HT-29 (cell line): ENCODE measurements at regions not wholly inside any gene's neighbourhood (a gene's known extent, or its start where the extent isn't known, plus 50 kb on each side); places are given as distances from the start of the nearest gene placed in this dataset.

Experiments
- DNase-seq: peaks from one replicate; pipeline ENCODE4 v3.0.0-alpha.2; 2015; ENCODE audit warnings: low spot score

DNA sequence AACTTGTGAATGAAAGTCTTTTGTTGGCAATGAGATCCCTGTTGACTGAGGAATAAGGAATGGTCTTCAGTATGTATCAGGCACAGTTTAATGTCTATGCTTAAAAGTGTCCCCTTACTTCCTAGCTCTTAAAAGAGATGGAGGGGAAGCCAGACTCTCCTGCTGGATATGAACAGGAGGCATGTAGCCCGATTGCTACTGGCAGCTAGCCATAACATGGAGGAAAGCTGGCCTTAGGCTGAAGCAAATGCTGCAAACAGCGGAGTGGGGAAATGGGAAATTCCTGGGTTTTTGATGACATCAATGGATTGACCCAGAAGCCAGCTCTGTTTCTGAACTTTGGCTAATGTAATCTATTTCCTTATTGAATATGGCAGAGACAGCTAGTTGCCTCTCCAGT is 266.1 kb downstream of the SLC4A3 start:
- no peak for DNase-seq

DNA sequence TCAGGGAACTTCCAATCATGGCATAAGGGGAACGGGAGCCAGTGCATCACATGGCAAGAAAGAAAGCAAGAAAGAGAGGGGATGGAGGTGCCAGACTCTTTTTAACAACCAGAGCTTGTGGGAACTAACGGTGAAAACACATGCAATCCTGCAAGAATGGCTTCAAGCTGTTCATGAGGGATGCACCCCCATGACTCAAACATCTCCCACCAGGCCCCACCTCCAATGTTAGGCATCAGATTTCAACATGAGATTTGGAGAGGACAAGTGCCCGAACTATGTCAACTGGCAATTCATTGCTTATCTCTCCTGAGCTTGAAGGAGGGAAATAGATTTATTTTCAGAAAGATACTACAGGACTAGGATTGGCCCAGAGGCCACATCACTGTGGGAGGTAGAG is 270.0 kb downstream of the SLC4A3 start:
- no peak for DNase-seq

DNA sequence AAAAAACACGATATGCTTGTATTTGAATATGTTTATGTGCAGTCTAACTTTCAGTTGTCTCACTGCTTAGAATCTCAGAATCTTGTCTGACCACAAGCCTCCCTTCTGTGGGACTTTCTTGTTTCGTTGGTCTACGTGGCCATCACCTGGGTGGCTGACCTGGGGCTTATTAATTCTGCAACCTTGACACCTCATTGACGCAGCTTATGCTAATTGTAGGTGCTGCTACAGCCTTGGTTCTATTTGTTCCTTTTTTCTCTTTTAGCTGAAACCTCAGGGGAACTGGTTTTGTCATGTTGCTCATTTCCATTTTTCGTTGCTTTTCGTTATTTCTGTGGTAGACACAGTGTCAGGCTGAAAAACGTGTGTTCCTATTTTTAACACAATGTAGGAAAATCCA is 273.7 kb downstream of the SLC4A3 start:
- no peak for DNase-seq

DNA sequence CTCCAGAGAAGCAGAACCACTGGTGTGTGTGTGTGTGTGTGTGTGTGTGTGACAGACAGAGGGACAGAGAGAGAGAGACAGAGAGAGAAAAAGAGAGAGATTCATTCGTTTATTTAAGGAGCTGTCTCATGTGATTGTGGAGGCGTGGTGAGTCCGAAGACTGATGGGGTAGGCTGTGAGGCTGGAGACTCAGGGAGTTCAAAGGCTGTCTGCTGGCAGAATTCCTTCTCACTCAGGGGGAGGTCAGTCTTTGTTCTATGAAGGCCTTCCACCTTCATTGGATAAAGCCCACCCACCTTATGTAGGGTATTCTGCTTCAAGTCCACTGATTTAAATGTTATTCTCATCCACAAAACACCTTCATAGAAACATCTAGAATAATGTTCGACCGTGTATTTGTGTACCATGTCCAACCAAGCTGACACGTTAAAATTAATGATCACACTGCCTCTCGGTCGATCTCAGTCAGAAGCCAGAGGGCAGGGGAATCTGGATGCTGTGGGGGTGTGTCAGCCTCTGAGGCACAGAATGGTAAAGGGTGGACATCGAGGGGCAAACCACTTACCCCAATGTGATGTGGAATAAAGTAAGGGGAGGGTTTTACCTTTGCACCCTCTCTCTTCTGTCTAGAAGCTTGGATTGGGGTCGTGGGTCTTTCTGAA is 275.6 kb downstream of the SLC4A3 start:
- no peak for DNase-seq

DNA sequence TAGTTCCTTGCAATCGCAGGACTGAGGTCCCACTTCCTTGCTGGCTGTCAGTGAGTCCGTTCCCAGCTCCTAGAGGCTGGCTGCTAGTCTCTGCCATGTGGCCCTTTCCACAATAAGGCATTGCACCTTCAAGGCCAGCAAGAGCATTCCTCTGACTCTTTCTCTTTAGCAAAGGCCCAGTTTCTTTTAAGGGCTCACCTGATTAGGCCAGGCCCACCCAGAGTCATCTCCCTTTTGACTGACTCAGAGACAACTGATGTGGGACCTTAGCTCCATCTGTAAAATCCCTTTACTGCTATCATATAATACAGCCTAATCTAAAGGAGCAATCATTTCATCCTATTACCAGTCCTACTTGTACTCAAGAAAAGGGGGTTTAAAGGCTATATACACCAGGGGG is 278.2 kb downstream of the SLC4A3 start:
- DNase-seq: no peak

DNA sequence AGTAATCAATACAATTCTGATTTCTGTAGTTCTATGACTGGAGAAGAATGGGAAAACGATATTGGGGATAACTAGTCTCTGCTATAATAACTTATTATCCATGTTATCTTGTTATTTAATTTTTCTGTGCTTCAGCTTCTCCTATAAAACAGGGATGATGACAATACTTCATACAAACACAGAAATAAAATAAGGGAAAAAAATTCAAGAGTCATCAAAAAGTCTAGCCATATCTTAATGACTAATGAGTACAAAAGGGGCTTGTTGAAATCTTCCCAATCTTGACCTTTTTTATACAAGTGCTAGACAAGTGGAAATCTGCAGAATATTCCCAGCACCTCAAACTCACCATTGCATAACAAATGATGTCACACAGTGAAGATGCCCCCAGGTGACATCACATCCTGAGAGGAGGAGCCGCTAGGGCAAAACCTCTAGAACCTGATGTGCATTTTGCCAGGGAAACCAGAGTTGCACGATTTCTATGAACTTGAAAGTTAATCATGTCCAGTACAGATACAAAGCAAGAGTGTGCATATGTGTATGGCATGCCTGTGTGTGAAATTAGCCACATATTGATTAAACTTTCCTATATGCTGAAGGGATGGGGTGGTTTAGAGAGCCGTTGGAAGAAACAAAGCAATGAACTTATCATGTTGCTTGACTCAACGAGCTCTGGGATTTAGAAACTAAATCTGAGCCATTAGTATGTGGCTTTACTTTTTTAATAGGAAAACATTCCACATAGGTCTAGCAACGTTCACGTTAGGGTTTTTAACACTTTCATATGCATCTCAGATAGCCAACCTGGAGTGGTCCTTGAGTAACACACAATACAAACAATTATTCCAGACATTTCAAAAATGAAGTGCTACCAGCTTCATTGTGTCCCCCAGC is 278.9 kb downstream of the SLC4A3 start:
- no peak for DNase-seq

DNA sequence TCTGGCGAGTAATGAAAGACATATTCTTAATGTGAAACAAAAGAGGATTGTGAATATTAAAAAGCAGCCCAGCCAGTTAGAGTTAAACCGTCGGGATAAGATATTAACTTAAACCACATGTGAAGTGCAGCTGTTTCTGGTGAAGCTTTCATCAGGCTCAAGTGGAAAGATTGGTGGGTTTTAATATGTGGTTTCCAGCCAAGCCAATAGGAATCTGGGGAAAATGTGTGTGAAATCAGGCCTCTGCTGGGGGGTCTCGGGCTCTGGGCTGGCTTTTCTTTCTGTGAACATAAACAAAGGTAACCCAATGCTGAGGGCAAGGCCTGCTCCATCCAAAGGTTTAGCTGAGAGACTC is 279.6 kb downstream of the SLC4A3 start:
- no peak for DNase-seq

DNA sequence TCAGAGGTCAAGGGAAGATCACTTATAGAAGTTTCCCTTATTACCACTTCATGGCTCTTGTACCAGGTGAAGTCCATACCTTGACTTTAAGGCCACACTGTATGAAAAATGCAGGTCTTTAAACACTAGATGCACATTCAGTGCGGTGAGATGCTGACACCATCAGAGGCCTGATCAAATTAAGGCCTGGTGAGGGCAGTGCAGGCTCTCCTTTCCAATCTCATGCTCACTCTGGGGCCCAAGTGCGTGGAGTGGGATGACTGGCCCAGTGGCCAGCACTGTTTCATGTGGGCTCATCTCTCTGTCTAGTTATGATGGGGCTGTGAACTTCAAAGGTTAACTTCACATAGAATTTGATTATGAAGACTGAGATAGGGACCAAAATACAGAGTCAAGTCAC is 281.1 kb downstream of the SLC4A3 start:
- DNase-seq: no peak

DNA sequence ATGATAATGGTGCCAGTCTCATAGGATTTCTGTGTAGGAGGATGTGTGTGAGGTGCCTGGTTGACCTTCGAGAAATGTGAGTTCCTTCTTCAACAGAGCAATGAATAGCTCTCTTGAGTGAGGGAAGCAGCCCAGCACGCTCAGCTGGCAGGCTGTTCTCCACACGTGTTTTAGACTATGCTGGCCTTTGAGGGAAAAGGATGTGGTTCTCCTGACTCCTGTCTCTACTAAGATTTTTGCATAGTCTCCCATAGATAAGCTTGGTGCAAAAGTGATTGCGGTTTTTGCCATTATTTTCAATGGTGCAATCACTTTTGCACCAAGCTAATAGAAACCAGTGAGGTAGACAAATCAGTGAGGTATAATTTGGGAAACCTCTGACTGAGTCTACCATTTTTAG is 284.1 kb downstream of the SLC4A3 start:
- DNase-seq: no peak

DNA sequence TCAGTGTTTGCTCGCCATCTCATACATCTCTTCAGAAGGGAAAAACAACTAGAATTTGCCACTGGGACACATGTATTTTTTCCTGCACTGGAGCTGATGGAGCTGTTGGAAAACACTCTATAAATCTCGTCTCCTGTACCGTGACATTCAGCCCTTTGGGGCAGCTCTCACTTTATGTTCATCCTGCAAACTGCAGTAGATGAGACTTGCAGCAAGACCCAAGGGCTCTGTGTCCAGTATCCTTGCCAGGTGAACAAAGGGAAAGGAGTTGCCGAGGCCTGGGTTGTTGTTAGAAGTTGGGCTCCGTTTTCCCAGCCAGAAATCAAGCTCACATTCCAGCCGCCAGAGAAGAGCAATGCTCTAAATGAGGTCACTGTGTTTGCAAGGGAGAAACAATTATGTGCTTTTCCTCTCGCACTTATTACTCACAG is 285.1 kb downstream of the SLC4A3 start:
- DNase-seq: no peak

DNA sequence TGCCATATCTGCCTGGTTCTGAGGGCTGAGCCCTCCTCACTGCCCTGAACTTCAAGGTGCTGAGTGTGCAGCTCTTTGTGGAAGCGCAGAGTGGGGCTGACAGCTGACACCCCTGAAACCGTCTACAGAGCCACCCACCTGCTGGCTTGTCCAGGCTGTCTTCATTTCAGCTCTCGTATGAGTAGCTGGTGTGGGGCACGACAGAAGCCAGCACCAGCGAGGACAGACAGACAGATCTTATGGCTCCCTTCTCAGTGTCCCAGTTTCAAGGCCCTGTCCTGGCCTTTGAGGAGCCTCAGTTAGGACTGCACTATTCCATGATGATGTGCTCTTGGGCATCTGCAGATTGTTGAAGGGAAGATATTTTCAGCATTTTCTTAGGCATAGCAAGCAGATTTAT is 287.1 kb downstream of the SLC4A3 start:
- no peak for DNase-seq

DNA sequence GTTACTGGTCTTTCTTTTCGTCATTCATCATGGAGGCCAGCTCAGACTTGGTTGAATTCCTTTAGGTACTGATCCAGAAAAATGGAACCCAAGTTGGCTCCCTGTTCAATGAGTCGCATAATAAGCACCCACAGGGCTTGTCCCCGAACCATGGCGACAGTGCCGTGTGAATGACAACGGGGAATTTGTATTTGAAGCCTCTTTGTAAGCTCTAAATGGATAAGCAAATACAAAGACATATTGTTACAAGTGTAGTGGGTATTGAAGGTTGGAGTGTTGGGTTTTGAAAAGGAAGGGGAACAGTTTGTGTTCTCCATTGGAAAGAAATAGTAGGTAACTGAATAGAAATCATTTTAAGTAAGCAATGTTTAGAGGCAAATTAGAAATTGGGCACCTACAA is 288.9 kb downstream of the SLC4A3 start:
- no peak for DNase-seq

DNA sequence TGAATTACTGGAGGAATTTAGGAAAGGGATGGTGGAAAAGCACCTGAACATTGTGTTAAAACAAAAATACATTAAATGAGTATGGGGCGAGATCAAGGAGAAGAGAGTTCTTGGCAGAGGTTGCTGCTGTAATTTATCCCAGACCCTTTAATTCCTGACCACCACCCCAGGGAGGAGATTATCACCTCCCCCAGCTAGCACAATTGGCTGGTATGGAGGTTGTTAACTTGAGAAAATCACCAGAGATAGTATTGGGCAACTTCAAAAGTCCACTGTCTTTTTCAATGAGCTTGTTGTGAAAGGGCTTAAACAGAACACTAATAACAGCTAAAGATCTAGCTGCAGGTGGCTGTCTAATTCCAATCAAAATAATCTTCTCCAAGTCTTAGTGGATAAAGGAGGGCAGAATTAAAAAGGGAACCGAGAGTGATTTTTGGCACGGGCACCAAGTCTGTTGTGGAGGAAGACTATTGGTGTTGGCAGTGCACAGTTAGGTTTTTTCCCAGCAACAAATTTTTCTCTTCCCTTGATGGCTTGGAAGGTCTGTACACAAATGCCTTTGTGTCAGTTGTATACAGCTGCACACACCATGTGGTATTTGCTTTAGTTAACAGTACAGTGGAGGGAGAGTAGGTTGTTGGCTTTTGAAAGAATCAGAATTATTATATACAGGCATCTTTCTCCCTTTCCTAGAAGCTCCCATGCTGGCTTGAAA is 289.5 kb downstream of the SLC4A3 start:
- no peak for DNase-seq

DNA sequence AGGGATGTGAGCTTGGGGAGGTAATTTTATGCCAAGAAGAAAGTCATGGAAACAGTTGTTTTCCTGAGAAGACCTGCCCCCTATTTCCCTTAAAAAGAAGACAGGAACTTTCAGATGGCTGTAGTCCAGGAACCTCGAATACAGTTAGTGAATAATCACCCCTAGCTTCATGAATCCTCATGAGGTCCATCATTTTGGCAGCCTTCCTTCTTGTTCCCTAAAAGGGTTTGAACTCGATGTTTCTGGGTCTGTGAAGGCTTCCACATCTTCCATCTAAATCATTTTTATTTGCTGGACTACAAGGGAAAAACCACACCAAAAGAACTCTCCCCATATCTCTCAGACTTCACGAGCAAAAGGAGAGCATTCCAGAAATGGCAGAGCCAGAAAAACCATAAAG is 290.8 kb downstream of the SLC4A3 start:
- DNase-seq: no peak

DNA sequence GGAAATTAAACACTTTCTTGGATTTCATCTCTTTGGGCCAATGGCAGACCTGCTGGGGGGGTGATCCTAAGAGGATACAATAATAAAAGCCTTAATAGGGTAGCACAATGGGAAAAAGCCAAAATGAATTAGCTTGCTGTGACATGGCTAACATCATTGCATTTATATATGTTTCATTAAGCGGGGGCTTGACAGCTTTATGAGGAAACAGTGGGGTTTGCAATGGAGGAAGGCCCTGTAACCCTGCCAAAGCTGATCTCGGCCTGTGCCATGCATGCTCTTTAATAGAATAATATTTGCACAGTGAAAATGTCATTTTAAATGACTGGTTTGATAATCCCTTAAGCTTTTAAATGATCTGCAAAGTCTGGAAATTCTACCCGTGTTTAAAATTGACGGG is 291.5 kb downstream of the SLC4A3 start:
- no peak for DNase-seq

DNA sequence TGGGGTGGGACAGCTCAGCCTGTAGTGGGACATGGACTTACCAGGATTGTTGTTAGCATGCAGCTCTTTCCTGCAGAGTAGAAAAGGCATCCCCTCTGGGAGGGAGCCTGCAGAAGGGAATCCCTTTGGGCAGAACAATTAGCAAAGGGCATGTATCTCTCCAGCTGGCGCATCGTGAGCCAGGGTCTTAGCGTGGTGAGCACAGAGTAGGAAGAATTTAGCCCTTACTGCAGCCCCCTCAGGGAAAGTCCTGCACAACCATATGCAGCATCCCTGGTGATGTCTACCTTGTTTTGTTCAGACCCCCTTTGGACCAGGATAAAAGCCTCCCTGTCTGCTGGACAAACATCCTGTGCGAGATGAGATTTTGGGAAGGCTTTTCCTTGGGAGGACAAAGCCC is 292.1 kb downstream of the SLC4A3 start:
- DNase-seq: no peak

DNA sequence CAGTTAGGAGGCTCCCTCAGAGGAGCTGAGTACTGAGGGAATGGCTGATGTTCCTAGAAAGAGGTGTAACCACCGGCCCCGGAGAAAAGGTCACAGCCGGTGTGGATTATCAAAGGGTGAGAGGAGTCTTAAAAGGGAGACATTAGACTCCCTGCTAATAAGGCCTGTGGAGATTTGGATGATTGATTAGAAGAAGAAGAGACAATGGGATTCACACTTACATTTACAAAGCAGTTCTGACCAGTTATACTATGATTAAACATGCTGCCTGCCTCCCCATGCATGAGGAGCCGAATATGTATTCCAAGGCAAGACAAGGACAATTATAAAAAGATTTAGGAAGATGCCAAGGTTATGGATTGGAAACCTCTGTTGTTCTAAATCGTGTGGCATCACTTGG is 302.4 kb downstream of the SLC4A3 start:
- DNase-seq: no peak

DNA sequence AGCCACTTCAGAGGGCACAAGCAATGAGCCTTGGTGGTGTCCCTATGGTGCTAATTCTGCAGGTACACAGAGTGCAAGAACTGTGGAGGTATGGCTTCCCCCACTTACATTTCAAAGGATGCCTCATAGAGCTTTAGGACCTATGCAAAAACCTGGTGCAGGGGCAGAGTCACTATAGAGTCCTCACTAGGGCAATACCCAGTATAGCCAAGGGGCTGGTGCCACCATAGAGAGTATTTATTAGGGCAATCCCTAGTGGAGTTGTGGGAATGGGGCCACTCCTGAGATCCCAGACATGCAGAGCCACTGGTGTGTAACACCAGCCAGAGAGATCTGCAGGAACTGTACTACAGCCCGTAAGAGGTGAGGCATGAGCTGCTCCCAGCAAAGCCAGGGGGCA is 312.2 kb downstream of the SLC4A3 start:
- no peak for DNase-seq

DNA sequence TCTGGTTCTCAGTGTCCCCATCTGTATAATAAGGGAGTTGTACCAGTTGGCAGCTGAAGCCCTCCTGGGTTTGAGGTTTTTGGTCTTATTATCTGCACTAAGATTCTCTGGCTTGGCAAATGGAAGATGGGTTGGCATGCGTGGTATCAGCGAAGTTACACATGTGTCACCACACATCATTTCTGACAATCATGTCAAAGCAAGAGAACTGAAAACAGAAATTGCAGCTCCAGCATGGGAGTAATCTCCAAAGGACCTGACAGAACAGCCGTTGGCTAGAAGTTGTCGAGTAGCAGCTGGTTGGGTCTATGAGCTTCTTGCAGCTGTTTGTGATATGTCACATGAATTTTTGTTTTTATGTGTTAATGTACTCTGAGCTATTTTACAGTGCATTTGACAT is 317.4 kb downstream of the SLC4A3 start:
- no peak for DNase-seq

DNA sequence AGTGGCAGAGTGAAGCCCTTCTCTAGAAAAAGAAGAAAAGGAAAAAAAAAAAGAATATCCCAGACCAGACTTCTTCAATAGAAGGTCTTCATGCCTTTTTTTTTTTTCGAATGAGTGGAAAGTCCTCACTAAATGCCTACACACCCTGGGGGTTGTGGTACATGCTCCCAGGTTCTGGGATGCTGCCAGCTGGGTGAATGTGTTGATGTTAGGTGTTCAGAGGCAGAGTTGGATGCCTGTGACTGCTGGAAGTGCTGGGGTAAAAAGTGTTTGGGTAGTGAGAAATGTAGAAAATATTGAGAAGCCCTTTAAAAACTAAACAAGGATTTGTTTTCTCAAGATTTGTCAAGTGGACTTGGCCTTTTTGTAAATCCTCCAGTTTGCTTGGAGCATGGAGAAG is 318.6 kb downstream of the SLC4A3 start:
- DNase-seq: no peak

DNA sequence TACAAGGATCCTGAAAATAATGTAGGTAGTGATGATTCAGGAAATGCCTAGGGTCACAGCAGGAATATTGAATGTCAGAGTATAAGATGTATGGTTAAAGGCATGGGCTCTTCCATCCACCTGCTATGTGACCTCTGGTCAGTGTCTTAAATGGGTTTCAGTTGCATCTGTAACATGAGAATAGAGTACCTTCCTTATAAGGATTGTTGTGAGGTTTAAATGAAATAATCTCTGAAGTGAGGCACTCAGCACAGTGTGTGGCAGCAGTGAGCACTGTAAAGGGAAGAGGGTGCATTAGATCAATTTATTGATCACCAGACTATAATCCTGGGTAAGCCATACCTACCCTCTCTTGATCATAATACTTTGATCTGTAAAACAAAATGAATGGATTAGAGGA is 319.1 kb downstream of the SLC4A3 start:
- DNase-seq: no peak

DNA sequence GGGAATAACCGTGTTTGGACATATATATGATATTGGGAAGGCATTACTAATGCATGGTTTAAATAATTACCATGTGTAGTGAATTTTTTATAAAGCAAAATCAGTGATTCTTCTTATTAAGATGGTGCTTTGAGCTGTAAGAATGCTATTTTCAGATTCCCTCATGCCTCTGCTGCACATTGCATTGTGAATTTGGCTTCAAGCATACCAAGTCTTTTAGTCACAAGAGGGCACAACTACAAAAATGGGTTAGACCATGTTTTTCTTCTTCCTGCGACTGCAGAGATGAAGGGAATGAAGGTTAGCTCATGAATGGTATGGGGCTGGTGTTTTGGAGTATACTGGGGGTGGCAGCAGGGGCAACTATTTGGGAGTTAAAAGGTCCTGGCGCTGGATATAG is 320.1 kb downstream of the SLC4A3 start:
- DNase-seq: no peak

DNA sequence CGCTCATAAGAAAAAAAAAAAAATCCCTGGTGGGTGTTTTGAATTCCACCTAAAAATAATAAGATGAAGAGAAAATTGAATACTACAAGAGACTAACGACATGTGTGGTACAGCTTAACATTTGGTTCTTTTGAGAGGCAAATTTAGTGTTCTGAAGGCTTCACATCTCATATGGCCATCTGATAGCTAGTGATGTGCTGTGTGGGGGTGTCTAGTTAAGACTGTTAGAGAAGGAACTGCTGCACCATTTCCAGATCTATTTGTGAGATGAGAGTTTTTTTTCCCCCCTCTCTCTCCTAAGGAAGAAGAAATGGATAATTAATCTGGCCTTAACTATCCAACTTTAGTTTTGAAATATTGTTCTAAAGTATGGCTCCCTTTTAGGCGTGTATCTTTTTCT is 321.6 kb downstream of the SLC4A3 start:
- no peak for DNase-seq
